Immature natural killer cell (primary cell): ENCODE measurements at regions not wholly inside any gene's neighbourhood (a gene's known extent, or its start where the extent isn't known, plus 50 kb on each side); places are given as distances from the start of the nearest gene placed in this dataset.
A peak's percentile ranks its signal among the peaks of the same experiment; 100 is the strongest.

Source experiments
- DNase-seq, 3 donors: peaks; one replicate each; pipeline ENCODE4 v3.0.0; 2022; ENCODE audit warnings: mixed read lengths in 1 of 3
- H3K27ac Mint-ChIP-seq, 6 donors: one replicate each; pipeline ENCODE4 v1.8.0; 2020; ENCODE audit warnings: mixed read lengths in 6 of 6, mild to moderate bottlenecking in 5 of 6, inconsistent platforms in 4 of 6, moderate library complexity in 3 of 6
- H3K27me3 Mint-ChIP-seq, 3 donors: one replicate each; pipeline ENCODE4 v1.8.0; 2020 to 2021; ENCODE audit warnings: low read depth in 3 of 3, mild to moderate bottlenecking in 3 of 3, mixed read lengths in 3 of 3, moderate library complexity in 3 of 3, inconsistent platforms in 1 of 3
- H3K36me3 Mint-ChIP-seq, 3 donors: one replicate each; pipeline ENCODE4 v1.8.0; 2020; ENCODE audit warnings: mixed read lengths in 3 of 3, inconsistent platforms in 2 of 3, mild to moderate bottlenecking in 2 of 3
- H3K4me1 Mint-ChIP-seq, 2 donors: one replicate each; pipeline ENCODE4 v1.8.0; 2020; ENCODE audit warnings: inconsistent platforms in 2 of 2, mild to moderate bottlenecking in 2 of 2, mixed read lengths in 2 of 2, moderate library complexity in 1 of 2
- H3K4me3 Mint-ChIP-seq, 5 donors: one replicate each; pipeline ENCODE4 v1.8.0; 2020; ENCODE audit warnings: mild to moderate bottlenecking in 5 of 5, mixed read lengths in 5 of 5, inconsistent platforms in 3 of 5, moderate library complexity in 3 of 5
- H3K9me3 Mint-ChIP-seq, 6 donors: one replicate each; pipeline ENCODE4 v1.8.0; 2020; ENCODE audit warnings: mild to moderate bottlenecking in 6 of 6, mixed read lengths in 6 of 6, inconsistent platforms in 4 of 6, moderate library complexity in 3 of 6

DNA sequence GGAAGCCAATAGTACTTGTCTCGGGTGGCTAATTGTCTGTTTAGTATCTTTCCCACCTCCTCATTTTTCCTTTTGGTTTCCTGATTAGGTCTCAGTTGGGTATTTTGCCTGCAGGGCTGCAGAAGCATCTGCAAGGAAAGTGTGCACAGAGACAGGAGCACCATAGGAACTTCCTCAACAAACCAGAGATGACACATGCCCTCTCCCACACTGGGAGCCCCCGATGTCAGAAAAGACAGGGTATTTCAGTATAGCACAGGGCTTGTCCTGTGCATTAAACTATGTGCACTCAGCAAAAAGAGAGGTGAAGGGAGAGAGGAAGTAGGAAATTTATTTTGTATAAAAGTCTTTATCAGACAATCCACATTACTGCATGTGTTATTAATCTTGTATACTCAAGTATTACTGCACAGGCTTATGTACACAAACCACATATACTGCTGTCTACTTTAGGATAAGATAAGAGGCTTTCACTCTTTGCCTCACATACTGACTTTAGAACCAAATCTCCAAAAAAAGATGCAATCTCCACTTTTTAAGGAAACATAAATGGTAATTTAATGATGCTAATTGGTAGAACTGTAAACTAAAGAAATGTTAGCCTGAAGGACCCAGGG lies 501.0 kb downstream of the FOXO1 start:
- Mint-ChIP-seq H3K4me1 (no peaks in the 10 kb centered on the region), H3K36me3 (no peaks in the 10 kb centered on the region), H3K27ac (no peak overlapping the region), H3K4me3 (no peak overlapping the region), H3K27me3 (peaks cover 0 to 8% (median 7%) of the 10 kb centered on the region in 3 donors), H3K9me3 (no peaks in the 10 kb centered on the region)
- no peak for DNase-seq

DNA sequence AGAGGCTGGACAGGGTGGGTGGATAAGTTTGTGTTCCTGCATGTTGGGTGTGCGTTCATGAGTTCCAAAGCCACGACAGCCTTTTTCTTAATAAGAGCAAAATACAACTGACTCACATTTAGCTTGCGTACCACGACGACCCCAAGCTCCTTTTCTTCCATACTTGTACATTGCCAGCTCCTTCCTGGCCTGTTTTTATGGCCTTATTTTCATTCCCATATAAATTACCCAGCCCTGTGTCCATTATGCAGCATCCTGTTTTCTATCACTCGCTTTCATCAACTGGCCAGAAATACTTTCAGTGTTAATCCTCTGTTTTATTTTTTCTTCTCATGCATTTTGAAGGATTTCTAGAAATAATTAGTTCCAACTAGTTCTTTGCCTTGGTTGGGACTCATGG lies 499.1 kb downstream of the FOXO1 start:
- H3K27me3 Mint-ChIP-seq = peaks cover 0 to 10% (median 10%) of the 10 kb centered on the region in 3 donors
- H3K27ac Mint-ChIP-seq = no peak overlapping the region
- no peak for DNase-seq
- H3K4me3 Mint-ChIP-seq = no peak overlapping the region
- H3K4me1 Mint-ChIP-seq = no peaks in the 10 kb centered on the region
- H3K9me3 Mint-ChIP-seq = no peaks in the 10 kb centered on the region
- H3K36me3 Mint-ChIP-seq = no peaks in the 10 kb centered on the region

DNA sequence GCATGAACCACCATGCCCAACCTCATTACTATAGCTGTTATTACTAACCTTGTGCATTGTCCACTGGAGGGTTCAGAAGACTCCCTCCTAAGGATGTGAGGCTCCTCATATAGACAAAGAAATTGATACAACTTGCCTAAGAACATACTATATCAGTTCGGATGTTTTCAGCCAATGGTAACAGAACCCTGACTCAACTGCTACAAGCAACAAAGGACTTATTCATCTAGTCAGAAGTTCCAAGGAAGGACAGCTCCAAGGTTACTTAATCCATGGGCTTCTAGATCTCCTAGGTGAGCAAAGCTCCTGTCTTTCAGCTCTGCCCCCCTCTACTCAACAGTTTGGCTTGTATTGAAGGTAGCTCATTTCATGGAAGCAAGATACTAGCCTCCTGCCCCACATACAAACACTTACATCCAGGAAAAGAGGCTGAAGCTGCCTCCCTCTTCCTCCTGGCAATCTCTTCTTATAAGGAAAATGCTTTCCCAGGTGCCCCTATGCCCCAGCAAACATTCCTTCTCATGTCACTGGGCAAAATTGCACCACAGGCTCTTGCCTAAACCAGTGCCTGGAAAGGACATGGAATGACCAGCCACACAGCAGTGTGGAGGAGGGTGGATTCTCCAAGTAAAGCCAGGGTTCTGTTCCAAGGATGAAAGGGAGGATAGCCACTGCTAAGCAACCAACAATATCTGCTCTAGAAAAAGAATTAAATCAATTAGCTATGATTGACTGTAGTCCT lies 497.8 kb downstream of the FOXO1 start:
- Mint-ChIP-seq H3K9me3 (no peaks in the 10 kb centered on the region), H3K27ac (no peak overlapping the region), H3K4me3 (no peak overlapping the region), H3K4me1 (no peaks in the 10 kb centered on the region), H3K36me3 (no peaks in the 10 kb centered on the region), H3K27me3 (peaks cover 0 to 14% (median 12%) of the 10 kb centered on the region in 3 donors)
- no peak for DNase-seq

- no peak for DNase-seq
- Mint-ChIP-seq H3K27me3 (peaks cover 0 to 14% (median 12%) of the 10 kb centered on the region in 3 donors), H3K27ac (no peak overlapping the region), H3K36me3 (no peaks in the 10 kb centered on the region), H3K4me3 (no peak overlapping the region), H3K9me3 (no peaks in the 10 kb centered on the region), H3K4me1 (no peaks in the 10 kb centered on the region)
Observed at GRCh38 chr13:40169476-40169875, 497.0 kb downstream of the FOXO1 start.

DNA sequence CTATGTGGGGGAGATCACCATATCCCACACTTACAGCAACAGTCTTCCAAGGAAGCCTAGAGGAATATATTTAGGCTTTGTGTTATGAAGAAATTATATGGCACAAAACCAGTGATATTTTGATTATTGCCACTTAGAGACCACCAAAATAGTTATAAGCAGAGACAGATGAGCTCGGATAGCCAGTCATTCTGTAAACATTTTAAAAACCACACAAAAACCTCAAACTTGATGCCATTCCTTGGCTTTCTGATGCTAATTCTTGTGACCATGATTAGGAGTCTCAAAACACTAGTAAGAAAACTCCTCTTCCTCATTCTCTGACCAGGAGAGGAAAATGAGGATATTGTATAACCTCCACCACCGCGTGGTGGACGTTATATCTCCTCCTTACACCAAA lies 496.4 kb downstream of the FOXO1 start:
- Mint-ChIP-seq H3K4me1 (no peaks in the 10 kb centered on the region), H3K9me3 (no peaks in the 10 kb centered on the region), H3K4me3 (no peak overlapping the region), H3K27me3 (peaks cover 2 to 14% (median 12%) of the 10 kb centered on the region in 3 donors), H3K36me3 (no peaks in the 10 kb centered on the region), H3K27ac (no peak overlapping the region)
- DNase-seq = no peak

- H3K36me3 Mint-ChIP-seq = no peaks in the 10 kb centered on the region
- no peaks in the 10 kb centered on the region for H3K9me3 Mint-ChIP-seq
- no peak for DNase-seq
- H3K27ac Mint-ChIP-seq = no peak overlapping the region
- H3K4me1 Mint-ChIP-seq = no peaks in the 10 kb centered on the region
- no peak overlapping the region for H3K4me3 Mint-ChIP-seq
- H3K27me3 Mint-ChIP-seq = peaks cover 2 to 12% (median 10%) of the 10 kb centered on the region in 3 donors
Observed at GRCh38 chr13:40170982-40171381, 495.5 kb downstream of the FOXO1 start.

- Mint-ChIP-seq H3K36me3 (no peaks in the 10 kb centered on the region), H3K4me1 (no peaks in the 10 kb centered on the region), H3K9me3 (no peaks in the 10 kb centered on the region), H3K27me3 (peaks cover 2 to 15% (median 10%) of the 10 kb centered on the region in 3 donors), H3K27ac (peak overlapping the region in 1 of 6 donors; percentile 41), H3K4me3 (no peak overlapping the region)
- DNase-seq = no peak
Observed at GRCh38 chr13:40171566-40171965, 494.9 kb downstream of the FOXO1 start.

DNA sequence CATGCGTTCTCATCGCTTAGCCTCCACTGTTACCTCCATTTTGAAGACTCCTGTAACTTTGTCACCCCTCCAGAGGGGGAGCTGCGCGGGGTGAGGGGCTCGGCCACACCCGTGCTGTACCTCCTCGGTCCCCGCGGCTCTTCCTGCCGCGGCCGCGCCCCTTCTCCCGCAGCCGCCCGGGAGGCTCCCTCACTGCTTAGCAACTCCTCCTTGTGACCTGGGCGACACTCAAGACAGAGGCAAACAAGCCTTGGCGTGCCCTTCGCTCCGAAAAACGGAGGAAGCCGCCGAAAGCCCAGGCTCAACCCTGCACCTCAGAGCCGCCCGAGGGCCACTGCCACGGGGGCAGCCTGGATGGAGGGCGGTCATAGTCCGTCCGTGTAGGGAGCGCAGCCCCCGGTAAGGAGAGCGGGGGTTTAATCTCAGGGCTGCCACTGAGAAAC lies 494.3 kb downstream of the FOXO1 start:
- H3K27me3 Mint-ChIP-seq = peaks cover 2 to 15% (median 8%) of the 10 kb centered on the region in 3 donors
- no peak for DNase-seq
- no peaks in the 10 kb centered on the region for H3K4me1 Mint-ChIP-seq
- H3K36me3 Mint-ChIP-seq = no peaks in the 10 kb centered on the region
- H3K4me3 Mint-ChIP-seq = no peak overlapping the region
- H3K27ac Mint-ChIP-seq = no peak overlapping the region
- no peaks in the 10 kb centered on the region for H3K9me3 Mint-ChIP-seq

- Mint-ChIP-seq H3K36me3 (no peaks in the 10 kb centered on the region), H3K9me3 (no peaks in the 10 kb centered on the region), H3K27ac (no peak overlapping the region)
Observed at GRCh38 chr13:40172878-40173277, 493.6 kb downstream of the FOXO1 start.

DNA sequence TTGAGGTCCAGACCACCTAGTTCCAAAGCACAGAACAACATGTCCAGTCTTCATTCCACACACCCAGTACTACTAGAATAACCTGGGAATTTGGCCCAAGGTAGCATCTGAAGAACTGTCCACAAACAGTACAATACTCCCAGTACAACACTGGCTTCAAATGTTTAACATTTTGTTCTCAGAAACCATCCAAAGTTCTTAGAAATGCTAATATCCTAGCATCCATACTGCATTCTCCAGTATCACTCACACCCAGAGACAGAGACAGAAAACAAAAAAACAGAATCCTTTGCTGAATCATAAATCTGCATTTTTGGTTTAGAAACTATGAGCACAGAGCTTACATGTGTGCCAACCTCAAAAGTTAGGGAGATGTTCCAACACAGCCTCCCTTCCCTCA lies 490.8 kb downstream of the FOXO1 start:
- no peaks in the 10 kb centered on the region for H3K9me3 Mint-ChIP-seq
- no peak overlapping the region for H3K4me3 Mint-ChIP-seq
- no peaks in the 10 kb centered on the region for H3K4me1 Mint-ChIP-seq
- H3K27ac Mint-ChIP-seq = no peak overlapping the region
- peaks cover 6 to 10% (median 6%) of the 10 kb centered on the region in 3 donors for H3K27me3 Mint-ChIP-seq
- H3K36me3 Mint-ChIP-seq = no peaks in the 10 kb centered on the region
- no peak for DNase-seq

More at GRCh38 chr13:40172878-40173277, 493.6 kb downstream of the FOXO1 start:
- Mint-ChIP-seq H3K27me3 (peaks cover 2 to 15% (median 8%) of the 10 kb centered on the region in 3 donors), H3K4me1 (no peaks in the 10 kb centered on the region), H3K4me3 (no peak overlapping the region)
- no peak for DNase-seq

DNA sequence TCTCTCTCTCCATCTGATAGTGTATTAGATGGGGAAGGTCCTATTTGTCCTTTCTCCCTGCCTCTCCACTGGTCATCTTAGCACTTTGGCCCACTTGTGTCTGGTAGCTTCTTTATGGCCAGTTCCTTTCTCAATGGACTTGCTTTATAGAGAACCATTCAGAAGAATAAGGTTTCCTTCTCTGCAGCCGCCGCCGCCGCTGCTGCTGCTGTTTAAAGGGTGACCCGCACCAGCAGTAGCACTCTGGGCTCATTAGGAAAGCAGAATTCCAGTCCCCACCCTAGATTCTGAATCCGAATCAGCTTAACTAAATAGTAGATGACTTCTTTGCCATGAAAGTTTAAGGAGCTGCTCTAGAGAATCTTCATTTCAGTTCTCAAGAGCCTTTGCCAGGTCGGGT lies 490.2 kb downstream of the FOXO1 start:
- H3K27me3 Mint-ChIP-seq = peaks cover 3 to 10% (median 6%) of the 10 kb centered on the region in 3 donors
- DNase-seq = no peak
- no peaks in the 10 kb centered on the region for H3K9me3 Mint-ChIP-seq
- no peaks in the 10 kb centered on the region for H3K4me1 Mint-ChIP-seq
- H3K27ac Mint-ChIP-seq = no peak overlapping the region
- H3K36me3 Mint-ChIP-seq = no peaks in the 10 kb centered on the region
- no peak overlapping the region for H3K4me3 Mint-ChIP-seq

- Mint-ChIP-seq H3K27me3 (peaks cover 2 to 6% (median 4%) of the 10 kb centered on the region in 3 donors), H3K9me3 (no peaks in the 10 kb centered on the region), H3K4me3 (no peak overlapping the region), H3K36me3 (no peaks in the 10 kb centered on the region), H3K27ac (no peak overlapping the region), H3K4me1 (no peaks in the 10 kb centered on the region)
- DNase-seq = no peak
Observed at GRCh38 chr13:40178130-40178529, 488.3 kb downstream of the FOXO1 start.

- H3K27me3 Mint-ChIP-seq = peaks cover 3 to 5% (median 3%) of the 10 kb centered on the region in 3 donors
- no peak overlapping the region for H3K4me3 Mint-ChIP-seq
- no peak for DNase-seq
- no peaks in the 10 kb centered on the region for H3K36me3 Mint-ChIP-seq
- H3K4me1 Mint-ChIP-seq = no peaks in the 10 kb centered on the region
- no peak overlapping the region for H3K27ac Mint-ChIP-seq
- H3K9me3 Mint-ChIP-seq = no peaks in the 10 kb centered on the region
Observed at GRCh38 chr13:40179445-40180281, 486.8 kb downstream of the FOXO1 start.

DNA sequence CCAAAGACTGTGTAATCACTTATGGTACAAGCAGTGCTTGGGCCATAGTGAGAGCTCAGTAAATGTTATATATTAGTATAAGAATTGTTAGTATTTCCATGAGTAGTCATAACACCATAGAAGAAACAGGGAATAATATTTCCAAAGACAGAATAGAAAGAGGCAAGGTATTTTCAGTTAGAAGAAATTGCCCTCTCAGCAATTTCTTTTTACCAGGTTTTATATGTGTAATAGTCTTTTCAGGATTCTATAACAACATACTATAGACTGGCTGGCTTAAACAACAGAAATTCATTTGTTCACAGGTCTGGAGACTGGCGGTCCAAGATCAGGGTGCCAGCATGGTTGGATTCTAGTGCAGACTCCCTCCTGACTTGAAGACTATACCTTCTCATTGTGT lies 485.7 kb downstream of the FOXO1 start:
- no peak for DNase-seq
- Mint-ChIP-seq H3K9me3 (no peaks in the 10 kb centered on the region), H3K27ac (no peak overlapping the region), H3K36me3 (no peaks in the 10 kb centered on the region), H3K4me3 (no peak overlapping the region), H3K27me3 (peaks cover 3 to 5% (median 4%) of the 10 kb centered on the region in 3 donors), H3K4me1 (no peaks in the 10 kb centered on the region)
